Fibroblast of mammary gland (primary cell): ENCODE measurements at regions not wholly inside any gene's neighbourhood (a gene's known extent, or its start where the extent isn't known, plus 50 kb on each side); places are given as distances from the start of the nearest gene placed in this dataset.
A peak's percentile ranks its signal among the peaks of the same experiment; 100 is the strongest.
"Not testable (repeated sequence)": the region's sequence is repeated elsewhere in the genome, so short reads cannot be mapped to it uniquely, and the experiment has no call there.

Experiments used
- DNase-seq: peaks from one replicate; pipeline ENCODE4 v3.0.0-alpha.2; 2010; ENCODE audit warnings: low read depth
- H3K4me3 ChIP-seq: 2 replicates; pipeline ENCODE4 v1.5.1; 2011; ENCODE audit warnings: low read depth, mild to moderate bottlenecking, low read length, moderate library complexity; ENCODE audit not compliant: control insufficient read depth
- CTCF ChIP-seq: conservative IDR thresholded peaks from 2 replicates; pipeline ENCODE4 v1.5.1; 2011; ENCODE audit warnings: low read depth, low read length, inconsistent platforms; ENCODE audit not compliant: control insufficient read depth, insufficient read depth

DNA sequence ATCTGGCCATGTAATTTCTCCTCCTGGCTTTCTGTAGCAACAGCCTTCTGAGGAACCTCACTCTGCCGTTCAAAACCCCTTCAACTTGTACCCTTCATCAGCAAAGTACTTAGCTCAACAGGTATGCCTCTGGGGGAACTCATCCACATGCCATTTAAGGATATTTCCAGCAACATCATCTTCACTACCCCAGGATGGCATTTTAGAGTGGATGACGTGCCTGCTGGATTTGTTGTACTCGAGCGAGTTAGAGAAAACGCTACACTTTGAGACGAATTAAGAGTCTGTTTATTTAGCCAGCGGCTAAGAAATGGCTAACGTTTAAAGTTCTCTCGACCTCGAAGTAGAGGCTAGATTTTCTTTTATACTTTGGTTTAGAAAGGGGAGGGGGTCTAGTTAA is 122.1 kb downstream of the UNC93B1 start:
- not testable (repeated sequence) for DNase-seq, H3K4me3 ChIP-seq

GRCh38 chr11:67880594-67881196 is 123.2 kb downstream of the UNC93B1 start:
- DNase-seq, result not testable (repeated sequence)

DNA sequence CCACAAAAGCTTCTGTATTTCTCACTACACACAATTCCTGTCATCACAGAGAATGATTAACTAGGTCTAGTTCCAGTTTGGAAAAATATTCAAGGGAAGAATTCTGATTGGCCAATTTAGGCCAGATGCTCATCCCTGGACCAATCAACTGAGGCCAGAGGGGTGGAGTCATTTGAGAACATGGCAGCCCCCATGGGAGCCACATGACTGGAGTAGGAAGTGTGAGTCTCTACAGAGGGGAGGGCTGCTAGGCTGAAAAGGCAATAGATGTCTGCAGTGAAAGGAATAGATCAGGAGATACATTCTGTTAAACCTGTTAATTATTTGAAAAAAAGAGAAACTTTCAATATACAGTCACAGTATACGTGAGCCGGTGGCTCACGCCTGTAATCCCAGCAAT is 125.2 kb downstream of the UNC93B1 start:
- peak; percentile 3 for DNase-seq
- H3K4me3 ChIP-seq, result not testable (repeated sequence)

More at GRCh38 chr11:67880594-67881196, 123.2 kb downstream of the UNC93B1 start:
- not testable (repeated sequence) for H3K4me3 ChIP-seq

GRCh38 chr11:67877316-67877715 is 126.6 kb downstream of the UNC93B1 start:
- DNase-seq, H3K4me3 ChIP-seq: not testable (repeated sequence)

DNA sequence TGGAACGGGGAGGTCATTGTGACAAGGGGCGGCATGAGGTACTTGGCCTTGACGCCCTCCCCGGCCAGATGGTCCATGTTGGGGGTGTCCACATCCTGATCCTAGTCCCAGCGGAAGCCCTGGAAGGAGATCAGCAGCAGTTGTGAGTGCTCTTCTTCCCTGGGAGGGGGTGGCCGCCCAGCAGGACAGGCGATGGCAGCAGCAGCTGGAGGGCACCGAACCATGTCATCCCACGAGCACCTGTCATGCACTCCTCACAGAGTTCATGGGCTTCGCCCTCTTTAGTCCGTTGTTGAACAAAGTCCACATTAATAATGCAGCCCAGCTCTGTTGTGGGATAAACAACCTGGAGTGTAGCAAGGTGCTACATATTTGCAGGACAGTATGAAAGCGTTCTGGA is 130.7 kb downstream of the UNC93B1 start:
- H3K4me3 ChIP-seq, DNase-seq: not testable (repeated sequence)

- not testable (repeated sequence) for DNase-seq, H3K4me3 ChIP-seq
Measured at GRCh38 chr11:67871168-67871567, 132.7 kb downstream of the UNC93B1 start.

DNA sequence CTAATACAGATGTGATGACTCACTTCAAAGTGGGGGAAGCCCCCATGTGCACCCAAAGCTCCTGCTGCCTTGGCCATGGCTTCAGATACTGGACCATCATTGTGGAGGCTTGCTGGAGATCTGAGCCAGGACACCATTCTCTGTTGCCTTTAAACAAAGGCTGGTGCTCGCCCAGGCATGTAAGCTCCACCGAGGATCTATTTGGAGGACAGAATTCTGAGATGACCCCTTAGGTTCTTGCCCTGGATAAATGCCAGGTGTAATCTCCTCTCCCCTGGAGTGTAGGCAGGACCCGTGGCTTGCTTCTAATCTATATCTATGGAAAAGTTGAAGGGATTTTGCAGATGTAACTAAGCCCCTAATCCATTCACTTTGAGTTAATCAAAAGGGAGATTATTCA is 141.0 kb downstream of the UNC93B1 start:
- H3K4me3 ChIP-seq, DNase-seq: not testable (repeated sequence)

- H3K4me3 ChIP-seq, result not testable (repeated sequence)
- peak; percentile 12 for DNase-seq
Measured at GRCh38 chr11:67859513-67860161, 144.3 kb downstream of the UNC93B1 start.

DNA sequence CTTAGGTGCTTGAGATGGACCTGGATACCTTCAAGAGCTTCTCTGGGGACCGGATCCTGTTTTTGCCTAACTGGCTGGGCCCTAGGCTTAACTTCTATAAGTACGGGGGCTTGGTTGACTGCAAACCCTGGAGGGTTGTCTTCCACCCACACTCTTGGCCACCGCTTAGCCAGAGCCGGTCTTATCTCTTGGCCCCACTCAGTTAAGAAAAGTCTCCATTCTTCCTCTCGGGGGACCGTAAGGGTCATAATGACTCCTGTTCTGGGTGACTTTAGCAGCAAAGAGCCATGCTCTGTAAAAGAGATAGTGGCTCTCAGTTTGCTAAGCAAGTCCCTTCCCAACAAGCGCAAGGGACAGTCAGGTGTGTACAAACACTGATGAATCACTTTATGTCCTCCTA is 153.2 kb downstream of the UNC93B1 start:
- not testable (repeated sequence) for H3K4me3 ChIP-seq, DNase-seq

DNA sequence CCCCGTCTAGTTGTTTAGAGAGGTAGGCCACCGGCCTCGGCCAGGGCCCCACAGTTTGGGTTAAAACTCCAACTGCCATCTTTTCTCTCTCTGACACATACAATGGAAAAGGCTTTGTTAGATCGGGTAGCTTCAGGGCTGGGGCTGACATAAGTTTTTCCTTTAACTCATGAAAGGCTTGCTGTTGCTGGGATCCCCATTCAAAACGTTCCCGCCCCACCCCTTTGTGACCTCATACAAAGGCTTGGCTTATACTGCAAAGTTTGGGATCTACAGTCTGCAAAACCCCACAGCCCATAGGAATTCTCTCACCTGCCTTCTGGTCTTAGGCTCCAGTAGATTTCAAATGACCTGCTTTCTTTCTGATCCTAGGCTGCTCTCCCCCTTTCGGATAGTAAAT is 154.1 kb downstream of the UNC93B1 start:
- not testable (repeated sequence) for DNase-seq, H3K4me3 ChIP-seq

- not testable (repeated sequence) for H3K4me3 ChIP-seq, DNase-seq
- TF ChIP-seq CTCF, result peak; percentile 31
Measured at GRCh38 chr11:67847896-67848875, 155.7 kb downstream of the UNC93B1 start.

- not testable (repeated sequence) for H3K4me3 ChIP-seq, DNase-seq
Measured at GRCh38 chr11:67846303-67846702, 157.6 kb downstream of the UNC93B1 start.

- not testable (repeated sequence) for DNase-seq, H3K4me3 ChIP-seq
Measured at GRCh38 chr11:67845296-67845695, 158.6 kb downstream of the UNC93B1 start.

DNA sequence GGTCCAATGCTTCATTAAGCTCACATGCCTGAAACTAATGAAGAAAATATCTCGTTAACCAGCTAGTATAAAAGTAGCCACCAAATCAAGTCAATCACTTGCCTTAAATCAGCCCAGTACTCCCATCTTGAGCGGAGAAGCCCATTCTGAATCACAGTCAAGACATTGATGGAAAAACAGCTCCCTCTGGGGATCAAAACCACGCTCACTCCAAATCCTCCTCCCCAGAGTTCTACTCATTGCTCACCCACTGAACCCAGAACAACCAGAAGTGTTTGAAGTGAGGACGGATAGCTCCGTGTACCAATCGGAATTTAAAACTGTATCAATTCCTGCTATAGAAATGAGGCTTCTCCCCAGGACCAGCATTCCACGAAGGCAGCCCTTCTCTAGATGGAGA is 163.3 kb downstream of the UNC93B1 start:
- DNase-seq, H3K4me3 ChIP-seq: not testable (repeated sequence)

DNA sequence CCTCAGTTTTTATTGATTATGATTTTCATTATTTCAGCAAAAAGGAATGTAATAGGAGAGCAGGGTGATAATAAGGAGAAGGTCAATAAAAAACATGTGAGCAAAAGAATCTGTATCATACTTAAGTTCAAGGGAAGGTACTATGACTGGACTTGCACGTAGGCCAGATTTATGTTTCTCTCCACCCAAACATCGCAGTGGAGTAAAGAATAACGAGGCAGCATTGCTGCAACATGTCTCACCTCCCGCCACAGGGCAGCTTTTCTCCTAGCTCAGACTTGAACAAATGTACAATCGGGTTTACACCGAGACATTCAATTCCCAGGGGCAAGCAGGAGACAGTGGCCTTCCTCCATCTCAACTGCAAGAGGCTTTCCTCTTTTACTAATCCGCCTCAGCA is 155.7 kb upstream of the ALDH3B2 start:
- DNase-seq, result not testable (repeated sequence)

GRCh38 chr11:67826951-67827296 is 152.5 kb upstream of the ALDH3B2 start:
- DNase-seq, H3K4me3 ChIP-seq: not testable (repeated sequence)

More for the DNA sequence above, 155.7 kb upstream of the ALDH3B2 start:
- not testable (repeated sequence) for H3K4me3 ChIP-seq
